ENCODE measurements at regions not wholly inside any gene's neighbourhood (a gene's known extent, or its start where the extent isn't known, plus 50 kb on each side); places are given as distances from the start of the nearest gene placed in this dataset.

DNA sequence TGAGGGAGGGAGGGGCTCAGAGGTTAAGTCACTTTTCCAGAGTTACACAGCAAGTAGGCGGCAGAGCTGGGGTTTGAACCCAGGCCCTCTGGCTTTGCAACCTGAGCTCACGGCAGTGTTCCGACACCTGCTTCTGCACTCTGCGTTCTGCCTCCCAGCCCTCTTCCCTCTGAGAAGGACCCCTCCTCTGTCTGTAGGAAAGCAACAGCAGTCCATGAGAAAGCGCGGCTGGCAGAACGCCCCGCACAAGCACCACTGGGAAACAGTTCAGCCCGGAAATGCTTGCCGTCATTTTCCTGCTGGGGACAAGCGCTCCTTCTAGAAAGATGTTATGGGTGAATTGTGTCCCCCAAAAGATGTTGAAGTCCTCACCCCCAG lies 241.1 kb downstream of the NPHP4 start:
- H3K4me3 ChIP-seq (ENCODE audit: low read length) = no peak overlapping the region

DNA sequence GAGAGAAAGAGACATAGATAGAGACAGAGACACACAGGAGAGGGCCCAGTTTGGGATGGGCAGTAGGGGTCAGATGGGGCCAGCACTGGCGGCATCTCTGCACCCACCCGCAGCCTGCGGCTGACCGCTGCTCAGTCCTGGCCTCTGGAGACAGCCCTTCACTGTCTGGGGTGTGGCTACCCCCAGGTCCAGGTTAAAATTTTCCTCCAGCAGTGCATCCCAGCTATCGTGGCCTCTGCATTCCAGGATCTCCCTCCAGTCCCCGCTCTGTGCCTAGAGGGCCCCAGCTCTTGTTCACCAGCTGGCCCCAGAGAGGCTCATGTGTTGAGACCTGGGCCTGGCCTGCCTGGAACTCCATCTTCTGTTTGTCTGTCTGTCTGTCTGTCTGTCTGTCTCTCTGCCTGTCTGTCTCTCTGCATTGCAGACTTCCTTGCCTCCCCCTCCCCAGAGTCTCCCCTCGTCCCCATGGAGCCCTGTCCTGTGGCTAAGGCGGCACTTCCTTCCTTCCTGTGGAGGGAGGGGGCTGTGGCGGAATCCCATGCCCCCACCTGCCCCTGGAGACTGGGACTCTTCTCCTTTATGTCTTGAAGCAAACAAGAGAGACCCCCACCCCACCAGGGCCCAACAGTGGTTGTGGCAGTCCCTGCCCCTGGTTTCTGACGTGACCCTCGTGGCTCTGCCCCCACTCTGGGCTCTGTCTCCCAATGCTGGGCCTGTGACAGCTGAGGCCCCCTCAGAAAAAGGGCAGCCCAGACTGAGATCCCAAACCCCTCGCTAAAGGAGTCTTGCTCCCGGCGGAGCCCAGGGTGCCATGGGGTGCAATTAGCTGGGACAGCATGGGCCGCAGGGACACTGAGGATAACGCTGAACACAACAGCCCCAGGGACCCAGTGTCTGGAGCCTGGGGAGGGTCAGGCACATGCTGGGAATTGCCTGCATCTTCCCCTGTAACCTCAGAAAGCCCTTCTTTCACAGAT lies 241.8 kb downstream of the NPHP4 start:
- Histone ChIP-seq H3K36me3 (ENCODE audit: control insufficient read depth, insufficient read depth, low read length) (no peaks in the 10 kb centered on the region), H3K27ac (ENCODE audit: low read length) (no peak overlapping the region), H3K9me3 (replicated peaks; ENCODE audit: control insufficient read depth, low read depth, low read length) (no peaks in the 10 kb centered on the region), H3K27me3 (ENCODE audit: control insufficient read depth, insufficient read depth, low read length) (peaks cover 11% of the 10 kb centered on the region), H3K4me3 (ENCODE audit: low read length) (no peak overlapping the region), H3K4me1 (ENCODE audit: control insufficient read depth, insufficient read depth, low read length) (peaks cover 28% of the 10 kb centered on the region)
- no peak for DNase-seq
- WGBS (ENCODE audit: insufficient coverage) = 71% methylated on average over 13 of the region's 16 CpGs

More for the DNA sequence above, 241.1 kb downstream of the NPHP4 start:
- Histone ChIP-seq H3K27ac (ENCODE audit: low read length) (no peak overlapping the region), H3K27me3 (ENCODE audit: control insufficient read depth, insufficient read depth, low read length) (peaks cover 8% of the 10 kb centered on the region), H3K36me3 (ENCODE audit: control insufficient read depth, insufficient read depth, low read length) (no peaks in the 10 kb centered on the region), H3K9me3 (replicated peaks; ENCODE audit: control insufficient read depth, low read depth, low read length) (no peaks in the 10 kb centered on the region), H3K4me1 (ENCODE audit: control insufficient read depth, insufficient read depth, low read length) (peaks cover 23% of the 10 kb centered on the region)
- WGBS (ENCODE audit: insufficient coverage) = 30% methylated on average over 4 of the region's 11 CpGs
- DNase-seq = peak; percentile 49

DNA sequence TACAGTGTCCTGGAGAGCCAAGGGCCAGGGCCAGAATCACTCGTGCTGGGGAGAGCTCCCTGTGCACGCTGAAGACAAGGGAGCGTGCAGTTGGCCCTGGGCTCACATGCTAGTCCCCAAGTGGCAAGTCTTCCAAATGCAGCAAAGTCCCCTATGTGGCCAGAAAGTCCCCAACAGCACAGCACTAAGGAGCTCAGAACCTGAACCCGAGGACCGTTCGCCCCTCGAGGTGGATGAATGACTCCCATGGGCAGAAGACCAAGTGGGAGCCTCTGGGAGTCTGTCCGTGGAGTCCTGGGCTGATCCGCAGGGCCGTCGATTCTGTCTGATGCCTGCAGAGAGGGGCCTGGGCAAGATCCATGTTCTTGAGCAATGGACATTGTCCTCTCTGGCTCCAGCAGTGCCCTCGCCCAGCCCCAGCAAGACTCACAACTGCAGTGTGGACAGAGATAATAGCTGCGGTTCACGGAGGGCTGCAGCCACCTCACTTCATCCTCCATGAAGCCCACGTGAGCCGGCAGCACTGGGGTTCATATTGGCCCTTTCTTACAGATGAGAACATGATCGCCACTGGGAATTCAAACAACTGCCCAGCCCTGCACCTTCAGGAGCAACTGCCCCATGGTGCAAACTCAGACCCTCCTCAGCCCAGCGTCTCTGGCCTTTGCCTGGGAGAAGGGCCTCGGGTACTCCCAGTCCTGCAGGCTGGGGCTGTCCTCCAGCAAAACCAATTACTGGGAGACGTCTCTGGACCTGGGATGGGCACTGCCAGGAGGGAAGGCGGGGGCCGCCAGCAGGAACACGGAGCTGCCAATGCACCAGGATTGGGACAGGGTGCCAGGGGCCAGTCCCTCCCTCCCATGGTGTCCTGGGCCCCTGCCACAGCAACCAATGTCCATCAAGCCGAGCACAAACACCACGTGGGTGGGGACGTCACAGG lies 243.7 kb downstream of the NPHP4 start:
- Histone ChIP-seq H3K27me3 (ENCODE audit: control insufficient read depth, insufficient read depth, low read length) (peaks cover 19% of the 10 kb centered on the region), H3K4me1 (ENCODE audit: control insufficient read depth, insufficient read depth, low read length) (peaks cover 40% of the 10 kb centered on the region), H3K4me3 (ENCODE audit: low read length) (no peak overlapping the region), H3K27ac (ENCODE audit: low read length) (no peak overlapping the region), H3K9me3 (replicated peaks; ENCODE audit: control insufficient read depth, low read depth, low read length) (no peaks in the 10 kb centered on the region), H3K36me3 (ENCODE audit: control insufficient read depth, insufficient read depth, low read length) (no peaks in the 10 kb centered on the region)
- DNase-seq = no peak
- WGBS (ENCODE audit: insufficient coverage) = 73% methylated on average over 25 of the region's 26 CpGs

DNA sequence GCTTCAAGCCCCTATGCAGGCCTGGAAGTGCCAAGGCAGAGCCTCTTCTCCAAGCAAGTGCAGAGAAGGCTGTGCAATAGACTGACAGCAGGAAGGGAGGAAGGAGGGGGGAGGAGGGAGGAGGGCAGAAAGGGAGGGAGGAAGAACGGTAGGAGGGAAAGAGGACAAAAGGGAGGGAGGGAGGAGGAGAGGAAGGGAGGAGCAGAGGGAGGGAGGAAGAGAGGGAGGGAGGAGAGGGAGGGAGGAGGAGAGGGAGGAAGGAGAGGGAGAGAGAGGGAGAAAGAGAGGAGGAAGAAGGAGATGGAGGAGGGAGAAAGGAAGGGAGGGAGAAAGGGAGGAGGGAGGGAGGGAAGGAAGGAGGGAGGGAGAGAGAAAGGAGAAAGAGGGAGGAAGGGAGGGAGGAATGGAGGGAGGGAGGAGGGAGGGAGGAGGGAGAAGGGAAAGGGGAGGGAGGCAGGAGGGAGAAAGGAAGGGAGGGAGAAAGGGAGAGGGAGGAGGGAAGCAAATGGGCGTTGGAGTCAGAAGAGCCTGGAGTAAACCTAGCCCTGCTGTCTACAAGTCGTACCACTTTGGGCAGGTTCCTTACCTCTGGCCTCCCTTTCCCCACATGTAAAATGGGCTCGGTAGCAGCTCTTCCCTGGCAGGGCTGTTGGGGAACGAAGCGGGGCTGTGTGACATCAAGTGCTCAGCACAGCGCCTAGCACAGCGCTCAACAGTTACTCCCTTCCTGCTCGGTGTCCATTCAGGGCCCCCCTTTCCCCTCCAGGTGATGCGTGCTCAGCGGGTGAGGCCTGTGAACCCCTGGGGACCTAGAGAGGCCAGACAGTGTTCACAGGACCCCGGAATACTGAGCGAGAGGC lies 244.6 kb downstream of the NPHP4 start:
- peaks cover 38% of the 10 kb centered on the region for H3K4me1 ChIP-seq (ENCODE audit: control insufficient read depth, insufficient read depth, low read length)
- H3K9me3 ChIP-seq (replicated peaks; ENCODE audit: control insufficient read depth, low read depth, low read length) = no peaks in the 10 kb centered on the region
- WGBS (ENCODE audit: insufficient coverage) = 64% methylated on average over 11 of the region's 13 CpGs
- no peak for DNase-seq
- no peak overlapping the region for H3K27ac ChIP-seq (ENCODE audit: low read length)
- no peak overlapping the region for H3K4me3 ChIP-seq (ENCODE audit: low read length)
- H3K36me3 ChIP-seq (ENCODE audit: control insufficient read depth, insufficient read depth, low read length) = no peaks in the 10 kb centered on the region
- H3K27me3 ChIP-seq (ENCODE audit: control insufficient read depth, insufficient read depth, low read length) = peaks cover 19% of the 10 kb centered on the region

DNA sequence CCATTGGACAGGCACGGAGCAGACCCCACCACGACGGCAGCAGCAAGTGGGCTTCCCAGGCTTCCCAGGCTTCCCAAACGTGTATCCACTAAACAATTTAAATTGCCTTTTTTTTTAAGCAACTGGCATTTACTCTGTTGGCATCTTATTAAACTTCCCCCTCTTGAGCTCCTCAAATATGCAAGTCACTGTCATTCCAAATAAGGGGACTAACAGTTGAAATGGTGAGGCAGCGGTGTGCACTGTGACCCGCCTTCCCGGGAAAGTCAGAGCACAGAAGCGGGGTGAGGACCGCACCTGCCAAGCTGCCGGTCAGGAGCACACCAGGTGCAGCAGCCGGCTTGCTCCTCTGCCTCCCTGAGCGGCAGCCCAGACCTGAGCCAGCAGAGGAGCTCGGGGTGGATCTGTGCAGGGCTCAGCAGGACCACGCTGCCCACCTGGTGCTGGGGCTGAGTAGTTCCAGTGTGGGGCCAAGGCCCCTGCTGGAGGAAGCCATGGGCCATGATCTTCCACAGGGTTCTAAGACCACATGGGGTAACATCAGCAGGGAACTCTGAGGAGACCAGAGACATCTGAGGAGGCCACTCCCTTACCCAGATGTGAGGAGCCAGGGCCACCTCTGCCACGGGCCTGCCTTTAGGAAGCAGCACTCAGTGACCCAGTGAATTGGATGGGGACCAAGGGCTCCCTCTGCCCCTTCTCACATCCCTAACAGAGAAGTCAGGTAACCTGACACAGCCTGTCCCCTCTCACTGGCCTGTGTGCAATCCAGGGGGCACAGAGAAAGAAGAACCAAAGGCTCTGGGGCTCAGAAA lies 245.4 kb downstream of the NPHP4 start:
- no peaks in the 10 kb centered on the region for H3K36me3 ChIP-seq (ENCODE audit: control insufficient read depth, insufficient read depth, low read length)
- no peak for DNase-seq
- no peak overlapping the region for H3K4me3 ChIP-seq (ENCODE audit: low read length)
- 55% methylated on average over 14 of the region's 15 CpGs for WGBS (ENCODE audit: insufficient coverage)
- H3K27me3 ChIP-seq (ENCODE audit: control insufficient read depth, insufficient read depth, low read length) = peaks cover 17% of the 10 kb centered on the region
- H3K27ac ChIP-seq (ENCODE audit: low read length) = no peak overlapping the region
- peaks cover 33% of the 10 kb centered on the region for H3K4me1 ChIP-seq (ENCODE audit: control insufficient read depth, insufficient read depth, low read length)
- H3K9me3 ChIP-seq (replicated peaks; ENCODE audit: control insufficient read depth, low read depth, low read length) = no peaks in the 10 kb centered on the region

DNA sequence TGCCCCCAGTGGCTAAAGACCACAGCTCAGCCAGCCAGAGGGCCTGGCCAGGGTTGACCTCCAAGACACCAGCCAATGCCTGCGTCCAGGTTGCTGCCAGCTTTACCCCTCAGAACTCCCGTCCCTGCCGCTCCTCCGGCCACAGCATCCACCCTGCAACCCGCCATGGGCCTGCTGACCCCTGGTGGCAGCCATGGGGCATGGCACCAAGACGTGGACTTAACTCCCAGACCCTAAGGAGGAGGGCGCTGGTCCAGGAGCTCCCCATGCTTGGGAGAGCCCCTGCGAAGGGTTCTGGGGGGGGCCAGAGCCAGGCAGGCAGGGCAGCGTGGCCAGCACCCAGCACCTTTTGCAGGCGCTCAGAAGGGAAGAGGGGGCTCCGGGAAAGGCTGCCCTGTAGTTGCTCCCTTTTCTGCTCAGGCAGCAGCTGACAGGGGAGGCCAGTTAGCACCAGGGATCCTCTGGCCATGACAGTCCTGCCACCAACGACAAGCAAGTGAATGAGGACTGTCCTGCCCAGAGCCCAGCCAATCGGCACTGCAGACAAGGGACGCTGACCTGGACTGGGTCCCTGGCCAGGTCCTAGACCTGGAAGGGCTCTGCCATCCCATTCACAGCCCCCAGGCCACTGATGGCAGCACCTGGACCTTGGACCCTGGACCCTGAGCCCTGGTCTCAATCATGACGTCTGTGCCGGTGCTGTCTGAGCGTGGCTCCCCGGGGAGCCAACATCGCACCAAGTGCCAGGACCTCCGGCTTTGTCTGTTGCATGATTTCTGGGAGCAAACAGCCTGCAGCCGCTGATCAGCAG lies 246.2 kb downstream of the NPHP4 start:
- DNase-seq = peak; percentile 64
- H3K27me3 ChIP-seq (ENCODE audit: control insufficient read depth, insufficient read depth, low read length) = peaks cover 16% of the 10 kb centered on the region
- peaks cover 28% of the 10 kb centered on the region for H3K4me1 ChIP-seq (ENCODE audit: control insufficient read depth, insufficient read depth, low read length)
- H3K9me3 ChIP-seq (replicated peaks; ENCODE audit: control insufficient read depth, low read depth, low read length) = no peaks in the 10 kb centered on the region
- WGBS (ENCODE audit: insufficient coverage) = 31% methylated on average over 20 of the region's 21 CpGs
- no peak overlapping the region for H3K4me3 ChIP-seq (ENCODE audit: low read length)
- H3K36me3 ChIP-seq (ENCODE audit: control insufficient read depth, insufficient read depth, low read length) = no peaks in the 10 kb centered on the region
- no peak overlapping the region for H3K27ac ChIP-seq (ENCODE audit: low read length)

DNA sequence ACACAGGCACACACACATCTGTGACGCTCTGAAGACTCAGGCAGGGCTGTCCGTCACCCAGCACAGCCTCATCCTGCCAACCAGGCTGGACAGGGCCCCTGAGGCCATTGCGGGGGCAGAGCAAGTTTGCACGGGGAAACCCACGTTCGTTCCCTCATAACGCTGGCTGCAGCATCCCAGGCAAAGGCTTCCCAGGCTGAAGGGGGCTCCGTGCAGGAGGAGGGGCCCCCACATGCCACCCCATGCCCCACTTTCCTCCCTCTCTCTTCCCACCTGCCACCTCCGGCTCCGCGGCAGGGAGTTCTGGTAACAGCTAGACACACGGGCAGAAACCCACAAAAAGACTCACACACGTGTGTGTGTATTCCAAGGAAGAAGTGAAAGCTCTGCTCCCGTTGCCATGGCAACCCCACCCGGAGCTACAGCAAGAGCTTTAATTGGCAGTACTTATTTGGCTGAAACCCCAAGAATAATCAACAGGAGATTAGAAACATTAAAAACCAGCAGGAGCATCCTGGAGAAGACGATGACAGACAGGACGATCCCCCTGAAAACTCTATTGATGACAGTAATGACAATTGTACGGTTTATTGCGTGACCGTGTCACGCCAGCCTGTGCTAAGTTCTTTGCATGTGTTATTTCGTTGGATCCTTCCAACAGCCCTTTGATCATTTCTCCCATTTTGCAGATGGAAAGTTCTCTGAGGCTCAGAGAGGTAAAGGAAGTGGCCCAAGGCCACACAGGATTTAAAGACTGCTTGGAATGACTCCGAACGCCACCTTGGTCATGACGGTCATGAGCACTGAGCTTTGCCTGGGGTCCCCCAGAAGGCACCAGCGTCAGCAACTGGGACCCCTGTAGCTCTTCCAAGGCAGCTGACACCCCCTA lies 247.1 kb downstream of the NPHP4 start:
- H3K4me1 ChIP-seq (ENCODE audit: control insufficient read depth, insufficient read depth, low read length) = peaks cover 19% of the 10 kb centered on the region
- peaks cover 16% of the 10 kb centered on the region for H3K27me3 ChIP-seq (ENCODE audit: control insufficient read depth, insufficient read depth, low read length)
- H3K36me3 ChIP-seq (ENCODE audit: control insufficient read depth, insufficient read depth, low read length) = no peaks in the 10 kb centered on the region
- no peak overlapping the region for H3K27ac ChIP-seq (ENCODE audit: low read length)
- no peaks in the 10 kb centered on the region for H3K9me3 ChIP-seq (replicated peaks; ENCODE audit: control insufficient read depth, low read depth, low read length)
- no peak overlapping the region for H3K4me3 ChIP-seq (ENCODE audit: low read length)
- peak; percentile 47 for DNase-seq
- WGBS (ENCODE audit: insufficient coverage) = 40% methylated on average over 20 of the region's 26 CpGs

DNA sequence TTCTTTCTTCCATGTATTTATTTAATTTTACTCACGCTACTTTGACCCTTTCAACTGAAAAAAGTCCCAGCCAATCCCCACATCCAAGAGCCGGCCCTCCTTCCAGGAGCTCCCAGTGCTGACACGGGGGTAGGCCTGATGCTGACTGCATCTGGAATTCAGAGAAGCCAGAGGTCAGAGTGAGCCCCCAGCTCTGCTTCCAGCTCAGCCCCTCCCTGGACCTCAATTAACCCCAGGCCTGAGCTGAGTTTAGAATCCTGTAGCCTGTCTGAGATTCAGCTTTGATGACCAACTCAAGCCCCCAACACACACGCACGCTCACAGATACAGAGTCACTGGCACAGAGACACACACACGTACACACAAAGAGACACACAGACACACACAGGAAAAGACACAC lies 247.9 kb downstream of the NPHP4 start:
- WGBS (ENCODE audit: insufficient coverage) = 75% methylated on average over 4 of the region's 6 CpGs
- Histone ChIP-seq H3K4me1 (ENCODE audit: control insufficient read depth, insufficient read depth, low read length) (peaks cover 17% of the 10 kb centered on the region), H3K4me3 (ENCODE audit: low read length) (no peak overlapping the region), H3K9me3 (replicated peaks; ENCODE audit: control insufficient read depth, low read depth, low read length) (no peaks in the 10 kb centered on the region), H3K27me3 (ENCODE audit: control insufficient read depth, insufficient read depth, low read length) (peaks cover 16% of the 10 kb centered on the region), H3K27ac (ENCODE audit: low read length) (no peak overlapping the region), H3K36me3 (ENCODE audit: control insufficient read depth, insufficient read depth, low read length) (no peaks in the 10 kb centered on the region)
- peak; percentile 26 for DNase-seq
